Hematopoietic multipotent progenitor cell treated with erythropoietin and hydrocortisone succinate and interleukin-3 and kit ligand, for 6 days (in vitro differentiated cells): ENCODE measurements at regions not wholly inside any gene's neighbourhood (a gene's known extent, or its start where the extent isn't known, plus 50 kb on each side); places are given as distances from the start of the nearest gene placed in this dataset.
A peak's percentile ranks its signal among the peaks of the same experiment; 100 is the strongest.

ENCODE experiments used
- DNase-seq: peaks from one replicate; pipeline ENCODE4 v3.0.0-alpha.2; 2015

- DNase-seq: no peak
Observed at GRCh38 chr5:149441986-149442385, 62.9 kb upstream of the IL17B start.

GRCh38 chr5:149441194-149441753 is 62.2 kb upstream of the IL17B start:
- no peak for DNase-seq

GRCh38 chr5:149439899-149440542 is 60.9 kb upstream of the IL17B start:
- DNase-seq: peak; percentile 56

- DNase-seq: no peak
Observed at GRCh38 chr5:149438711-149439132, 59.6 kb upstream of the IL17B start.

GRCh38 chr5:149438281-149438680 is 59.2 kb upstream of the IL17B start:
- DNase-seq: no peak

- DNase-seq: peak; percentile 44
Observed at GRCh38 chr5:149437391-149438040, 58.4 kb upstream of the IL17B start.

- DNase-seq: no peak
Observed at GRCh38 chr5:149435660-149436059, 56.6 kb upstream of the IL17B start.

GRCh38 chr5:149435015-149435376 is 55.9 kb upstream of the IL17B start:
- DNase-seq: no peak

- peak; percentile 80 for DNase-seq
Observed at GRCh38 chr5:149434162-149435014, 55.3 kb upstream of the IL17B start.

GRCh38 chr5:149433524-149434131 is 54.5 kb upstream of the IL17B start:
- DNase-seq: no peak

GRCh38 chr5:149432911-149433401 is 53.9 kb upstream of the IL17B start:
- DNase-seq: no peak

GRCh38 chr5:149432376-149432775 is 53.3 kb upstream of the IL17B start:
- DNase-seq: no peak

GRCh38 chr5:149429839-149430721 is 51.0 kb upstream of the IL17B start:
- peak; percentile 64 for DNase-seq
